NT2/D1 (cell line): ENCODE measurements at regions not wholly inside any gene's neighbourhood (a gene's known extent, or its start where the extent isn't known, plus 50 kb on each side); places are given as distances from the start of the nearest gene placed in this dataset.

Experiments used
- SUZ12 ChIP-seq: IDR thresholded peaks from 2 replicates; pipeline ENCODE4 v1.6.1; 2011; ENCODE audit not compliant: insufficient read length, insufficient read depth; ENCODE audit errors: extremely low read depth
- YY1 ChIP-seq: IDR thresholded peaks from 2 replicates; pipeline ENCODE4 v1.6.1; 2011; ENCODE audit not compliant: insufficient read length, insufficient read depth
- ZNF274 ChIP-seq: IDR thresholded peaks from 2 replicates; pipeline ENCODE4 v1.6.1; 2011; ENCODE audit warnings: mild to moderate bottlenecking, low read depth, low read length

DNA sequence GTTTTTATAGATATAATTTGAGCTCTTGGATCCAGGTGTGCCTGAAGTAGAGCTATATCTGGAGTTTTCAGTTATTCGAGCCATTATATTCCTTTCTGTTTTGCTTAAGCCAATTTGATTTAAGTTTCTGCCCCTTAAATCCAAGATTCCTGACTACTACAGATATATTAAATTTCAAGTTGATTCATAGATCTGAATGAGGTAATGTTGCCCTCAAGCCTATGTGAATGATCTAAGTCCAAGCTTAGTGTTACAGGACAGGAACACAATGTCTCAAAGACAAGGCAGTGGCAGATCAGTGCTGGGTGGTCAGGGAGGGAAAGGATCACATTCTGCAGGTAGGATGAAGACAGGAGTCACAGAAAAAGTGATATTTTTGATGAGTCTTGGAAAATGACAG lies 75.7 kb upstream of the CTBP2 start:
- TF ChIP-seq YY1 (no peak), ZNF274 (no peak), SUZ12 (no peak)
